NCI-H1105 treated with DMSO at 0.1 percent for 48 hours (cell line): ENCODE measurements at regions not wholly inside any gene's neighbourhood (a gene's known extent, or its start where the extent isn't known, plus 50 kb on each side); places are given as distances from the start of the nearest gene placed in this dataset.
"Not testable (repeated sequence)": the region's sequence is repeated elsewhere in the genome, so short reads cannot be mapped to it uniquely, and the experiment has no call there.

ENCODE experiments used
- DNase-seq: peaks from one replicate; lab custom pipeline; 2025; lab: John Stamatoyannopoulos, UW

- DNase-seq: no peak
Measured at GRCh38 chr5:125045646-125046045, 299.2 kb upstream of the ZNF608 start.

DNA sequence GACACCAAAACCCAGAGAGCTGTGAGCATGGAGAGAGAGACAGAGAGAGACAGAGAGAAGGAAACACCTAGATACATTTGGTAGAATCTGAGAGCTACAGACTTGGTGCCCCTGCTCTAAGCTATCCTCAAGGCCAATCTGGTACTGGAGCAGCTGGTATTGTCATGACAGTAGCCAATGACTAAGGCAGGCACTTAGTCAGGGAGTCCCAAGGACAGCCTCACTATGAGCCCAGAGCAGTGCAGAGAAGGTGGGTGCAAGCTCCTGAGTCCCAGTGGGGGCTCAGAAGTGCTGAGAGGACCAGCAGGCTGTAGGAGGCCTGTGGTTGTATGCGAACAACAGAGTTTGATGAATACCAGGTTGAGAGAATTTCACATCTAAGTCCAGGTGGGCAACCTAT, 300.4 kb upstream of the ZNF608 start:
- no peak for DNase-seq

GRCh38 chr5:125047871-125048270, 301.4 kb upstream of the ZNF608 start:
- no peak for DNase-seq

GRCh38 chr5:125049721-125050702, 303.6 kb upstream of the ZNF608 start:
- DNase-seq: no peak

DNA sequence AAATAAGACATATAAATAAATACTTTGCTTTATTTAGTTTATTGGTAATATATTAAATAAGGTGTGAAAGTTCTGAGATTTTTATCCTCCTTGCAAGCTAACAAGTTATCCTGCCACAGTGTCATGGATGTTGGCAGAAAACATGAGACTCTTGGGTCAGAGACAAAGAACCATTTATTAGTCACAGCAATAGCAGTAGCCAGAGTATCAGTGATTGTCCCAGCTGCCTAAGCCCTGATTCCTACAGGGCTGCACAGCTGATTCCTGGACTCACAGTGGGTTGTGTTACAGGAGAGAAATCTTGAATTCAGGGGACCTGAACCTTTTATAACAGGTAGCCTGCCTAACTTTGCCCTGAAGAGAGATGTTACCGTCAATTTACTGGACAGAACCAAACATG, 304.5 kb upstream of the ZNF608 start:
- DNase-seq: no peak

- DNase-seq: no peak
Measured at GRCh38 chr5:125052584-125052983, 306.1 kb upstream of the ZNF608 start.

- DNase-seq: no peak
Measured at GRCh38 chr5:125053179-125053578, 306.7 kb upstream of the ZNF608 start.

DNA sequence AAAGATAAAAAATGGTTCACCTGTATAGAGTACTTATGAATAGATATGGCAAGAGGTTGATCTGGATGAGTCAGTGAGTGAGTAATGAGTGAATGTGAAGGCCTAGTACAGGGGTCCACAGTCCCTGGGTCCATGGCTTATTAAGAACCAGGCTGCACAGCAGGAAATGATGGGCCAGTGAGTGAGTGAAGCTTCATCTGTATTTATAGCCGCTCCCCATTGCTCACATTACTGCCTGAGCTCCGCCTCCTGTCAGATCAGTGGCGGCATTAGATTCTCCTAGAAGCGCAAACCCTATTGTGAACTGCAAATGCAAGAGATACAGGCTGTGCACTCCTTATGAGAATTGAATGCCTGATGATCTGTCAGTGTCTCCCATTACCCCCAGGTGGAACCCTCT, 307.7 kb upstream of the ZNF608 start:
- DNase-seq: no peak

GRCh38 chr5:125056671-125057485, 310.4 kb upstream of the ZNF608 start:
- peak; percentile 43 for DNase-seq

GRCh38 chr5:125057912-125058826, 311.7 kb upstream of the ZNF608 start:
- peak; percentile 71 for DNase-seq

GRCh38 chr5:125059255-125060002, 313.0 kb upstream of the ZNF608 start:
- peak; percentile 19 for DNase-seq

- DNase-seq: no peak
Measured at GRCh38 chr5:125061726-125062125, 315.3 kb upstream of the ZNF608 start.

DNA sequence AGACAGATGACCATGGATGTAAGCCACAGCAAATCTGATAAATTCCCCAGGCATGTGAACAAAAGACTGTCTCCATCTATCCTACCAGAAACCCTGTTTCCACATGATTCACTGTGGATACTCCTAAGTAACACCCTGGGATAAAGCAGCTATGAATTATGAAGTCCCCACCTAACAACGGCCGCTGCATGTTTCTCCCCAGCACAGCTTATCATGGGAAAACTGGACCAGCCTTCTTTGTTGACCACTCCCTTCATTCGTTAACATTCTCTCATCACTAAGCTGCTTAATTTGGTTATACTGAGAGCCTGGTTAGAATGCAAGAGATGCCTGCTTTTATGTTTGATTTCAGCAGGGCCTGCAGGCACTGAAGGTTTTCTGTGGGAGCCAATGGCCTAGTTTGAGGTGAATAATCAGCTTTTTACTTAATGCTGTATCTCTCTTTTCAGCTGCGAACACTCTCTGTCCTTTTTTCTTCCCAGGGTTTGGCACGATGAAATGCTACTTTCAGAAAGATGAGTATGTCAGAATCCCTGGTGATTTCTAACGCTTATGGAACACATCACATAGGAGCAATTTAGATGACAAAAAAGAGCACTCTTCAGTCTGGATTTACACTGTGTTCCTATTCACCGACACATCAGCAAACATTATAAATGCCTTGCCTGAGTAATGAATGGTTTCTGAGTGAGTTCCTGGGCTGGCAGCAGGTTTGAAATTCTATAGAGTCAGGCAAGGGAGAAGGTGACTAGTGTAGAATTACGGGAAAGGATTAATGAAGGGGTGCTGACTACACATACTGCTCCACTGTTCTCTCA, 318.4 kb upstream of the ZNF608 start:
- DNase-seq: no peak

DNA sequence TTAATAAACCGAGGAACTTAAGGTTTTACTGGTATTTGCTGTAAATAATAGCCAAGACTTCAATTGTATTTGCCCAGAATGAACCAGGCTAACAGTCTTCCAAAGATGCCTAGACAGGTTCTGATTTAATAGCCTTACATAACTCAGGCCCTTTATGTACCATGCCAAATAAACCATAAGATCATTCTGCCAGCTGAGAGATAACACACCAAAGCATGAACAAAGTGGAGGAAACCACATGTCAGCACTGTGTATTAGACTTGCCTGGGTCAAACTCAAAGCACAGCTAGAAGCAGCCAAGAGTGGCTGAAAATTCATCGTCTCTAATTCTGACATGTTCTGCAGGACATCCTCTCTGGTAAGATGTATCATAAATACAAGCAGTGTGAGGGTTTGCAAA, 319.3 kb upstream of the ZNF608 start:
- DNase-seq: no peak

GRCh38 chr5:125070961-125071360, 324.5 kb upstream of the ZNF608 start:
- no peak for DNase-seq

DNA sequence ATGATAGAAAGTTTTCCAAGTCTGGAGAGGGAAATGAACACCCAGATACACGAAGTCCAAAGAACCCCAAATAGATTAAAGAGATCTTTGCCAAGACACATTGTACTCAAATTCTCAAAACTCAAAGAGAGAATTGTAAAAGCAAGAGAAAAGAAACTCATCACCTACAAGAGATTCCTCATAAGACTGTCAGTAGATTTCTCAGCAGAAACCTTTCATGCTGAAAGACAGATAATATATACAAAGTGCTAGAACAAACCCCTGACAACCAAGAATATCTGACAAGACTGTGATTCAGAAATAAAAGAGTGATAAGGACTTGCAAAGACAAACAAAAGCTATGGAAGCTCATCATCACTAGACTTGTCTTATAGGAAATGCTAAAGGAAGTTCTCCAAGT, 326.7 kb upstream of the ZNF608 start:
- no peak for DNase-seq

- no peak for DNase-seq
Measured at GRCh38 chr5:125075567-125075966, 329.1 kb upstream of the ZNF608 start.

DNA sequence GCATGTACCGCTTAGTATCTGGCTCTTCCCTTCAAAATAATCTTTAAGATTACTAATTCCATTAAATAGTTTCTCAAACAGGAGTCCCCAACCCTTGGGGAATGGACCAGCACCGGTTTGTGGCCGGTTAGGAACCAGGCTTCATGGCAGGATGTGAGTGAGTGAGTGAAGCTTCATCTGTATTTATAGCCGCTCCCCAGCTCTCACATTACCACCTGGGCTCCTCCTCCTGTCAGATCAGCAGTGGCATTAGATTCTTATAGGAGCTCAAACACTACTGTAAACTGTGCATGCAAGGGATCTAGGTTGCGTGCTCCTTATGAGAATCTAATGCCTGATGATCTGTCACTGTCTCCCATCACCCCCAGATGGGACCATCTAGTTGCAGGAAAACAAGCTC, 332.6 kb upstream of the ZNF608 start:
- not testable (repeated sequence) for DNase-seq

DNA sequence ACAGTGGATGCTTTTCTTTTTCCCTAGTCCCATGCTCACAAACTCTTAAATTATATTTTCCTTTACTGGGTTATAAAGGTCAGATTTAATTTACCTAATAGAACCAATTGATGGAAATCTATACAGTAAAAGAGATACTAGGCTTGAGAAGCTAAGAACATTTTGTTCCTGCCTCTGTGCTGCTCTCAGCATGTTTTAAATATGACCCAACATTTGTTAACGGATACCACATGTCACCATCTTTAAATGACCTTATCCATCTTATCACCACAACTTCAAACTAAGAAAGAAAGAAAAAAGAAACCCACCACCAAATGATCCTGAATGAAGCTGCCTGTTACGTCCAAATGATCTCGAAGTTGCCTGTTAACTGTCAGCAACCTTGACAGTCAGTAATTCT, 334.7 kb upstream of the ZNF608 start:
- DNase-seq: no peak

DNA sequence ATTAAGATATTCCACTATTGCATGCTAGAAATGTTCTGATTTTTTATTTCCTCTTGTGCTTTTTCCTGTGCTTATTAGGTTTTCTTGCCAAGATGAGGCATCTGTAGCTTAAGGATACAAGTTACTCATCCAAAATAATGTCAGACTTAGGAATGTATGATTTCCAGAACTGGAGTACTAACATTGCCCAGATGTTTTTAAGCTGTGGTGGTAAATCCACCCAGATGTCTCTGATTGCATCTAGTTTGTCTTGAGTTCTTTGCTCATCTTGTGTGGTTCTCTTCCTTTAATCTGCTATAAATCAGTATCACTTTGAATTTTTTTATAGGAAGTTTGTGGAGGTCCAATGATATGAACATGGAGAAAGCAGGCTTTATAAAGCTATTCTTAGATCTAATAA, 337.5 kb upstream of the ZNF608 start:
- DNase-seq: no peak
